SU-DHL-6 (cell line): ENCODE measurements at regions not wholly inside any gene's neighbourhood (a gene's known extent, or its start where the extent isn't known, plus 50 kb on each side); places are given as distances from the start of the nearest gene placed in this dataset.

Experiments used
- H2AFZ ChIP-seq: fragments of 200-600 bp; sonication (generic); 2 replicates; pipeline ENCODE4 v1.6.1; 2014; ENCODE audit warnings: low read depth, mild to moderate bottlenecking, moderate library complexity, mixed read lengths, antibody characterized with exemption, low read length; ENCODE audit not compliant: severe bottlenecking
- H3F3A ChIP-seq: fragments of 200-600 bp; shearing (Covaris generic); 2 replicates; pipeline ENCODE4 v1.6.0; 2016; ENCODE audit warnings: antibody characterized with exemption, mild to moderate bottlenecking; ENCODE audit not compliant: insufficient read depth
- H3K27ac ChIP-seq: fragments of 200-600 bp; sonication (generic); 2 replicates; pipeline ENCODE4 v1.5.1; 2016; ENCODE audit warnings: low read depth, mild to moderate bottlenecking, low read length, moderate library complexity, mixed read lengths
- H3K27me3 ChIP-seq: fragments of 200-600 bp; sonication (generic), shearing (Covaris generic); 2 replicates; pipeline ENCODE4 v1.6.0; 2014; ENCODE audit warnings: mild to moderate bottlenecking, low read length
- H3K36me3 ChIP-seq: fragments of 200-600 bp; sonication (generic); 2 replicates; pipeline ENCODE4 v1.6.1; 2014; ENCODE audit warnings: mild to moderate bottlenecking, low read length, mixed read lengths
- H3K4me2 ChIP-seq: fragments of 300-600, 200-600 bp; shearing (Covaris generic), sonication (generic); 2 replicates; pipeline ENCODE4 v1.6.0; 2014; ENCODE audit warnings: low read length, low read depth, mild to moderate bottlenecking; ENCODE audit not compliant: poor library complexity, severe bottlenecking
- H3K4me3 ChIP-seq: fragments of 200-600 bp; sonication (generic); 2 replicates; pipeline ENCODE4 v1.5.1; 2014; ENCODE audit warnings: antibody characterized with exemption, low read length, mild to moderate bottlenecking, mixed read lengths; ENCODE audit not compliant: insufficient read depth, poor library complexity, severe bottlenecking
- H3K79me2 ChIP-seq: fragments of 200-600 bp; sonication (generic); 2 replicates; pipeline ENCODE4 v1.6.1; 2014; ENCODE audit warnings: mild to moderate bottlenecking, low read length, moderate library complexity; ENCODE audit not compliant: insufficient read depth
- H3K9ac ChIP-seq: fragments of 200-600 bp; sonication (generic); 2 replicates; pipeline ENCODE4 v1.7.0; 2014; ENCODE audit warnings: mild to moderate bottlenecking, low read length
- H3K9me2 ChIP-seq: fragments of 200-600 bp; sonication (generic); replicated peaks from 2 replicates; pipeline ENCODE4 v1.6.1; 2014; ENCODE audit warnings: low read length; ENCODE audit not compliant: insufficient read depth
- H3K9me3 ChIP-seq: fragments of 200-600 bp; sonication (generic); 2 replicates; pipeline ENCODE4 v1.6.1; 2014; ENCODE audit warnings: low read length, mixed read lengths; ENCODE audit not compliant: insufficient read depth
- H4K20me1 ChIP-seq: fragments of 200-600 bp; sonication (generic); 2 replicates; pipeline ENCODE4 v1.6.1; 2014; ENCODE audit warnings: low read depth, mild to moderate bottlenecking, antibody characterized with exemption, low read length, moderate library complexity, mixed read lengths
- CTCF ChIP-seq: fragments of 200-600 bp; sonication (generic); IDR thresholded peaks from one replicate; pipeline ENCODE4 v1.5.1; 2017; ENCODE audit warnings: antibody characterized with exemption, mild to moderate bottlenecking, low read length, moderate library complexity; ENCODE audit not compliant: insufficient read depth, poor library complexity, severe bottlenecking
- EZH2phosphoT487 ChIP-seq: fragments of 200-600 bp; sonication (generic), shearing (Covaris generic); conservative IDR thresholded peaks from 2 replicates; pipeline ENCODE4 v1.6.1; 2018; ENCODE audit warnings: mild to moderate bottlenecking, antibody characterized with exemption, low read length, moderate library complexity, mixed read lengths

DNA sequence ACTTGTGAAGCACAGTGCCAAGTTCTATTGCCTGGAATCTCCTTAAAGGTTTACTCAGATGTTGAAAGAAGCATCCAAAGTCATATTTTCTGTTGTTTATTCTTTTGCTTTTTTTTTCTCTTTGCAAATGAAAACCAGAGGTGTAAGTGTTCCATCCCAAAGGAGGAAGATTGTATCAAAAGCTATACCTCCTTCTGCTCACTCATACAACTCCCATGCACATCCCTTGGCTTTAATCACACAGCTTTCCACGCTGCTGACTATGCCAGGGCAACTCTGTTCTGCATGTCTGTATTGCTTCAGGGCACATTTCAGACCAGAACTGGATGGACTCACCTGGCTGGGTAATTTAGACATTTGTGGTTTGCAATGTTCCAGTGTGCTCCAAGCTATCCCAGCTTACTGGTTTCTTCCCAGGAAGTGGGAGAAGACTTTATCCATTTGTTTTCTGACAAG lies 399.6 kb upstream of the TBL1XR1 start:
- Histone ChIP-seq H3K27ac (no peak overlapping the region), H3K4me3 (no peak overlapping the region), H3K9ac (no peak overlapping the region), H3K36me3 (no peaks in the 10 kb centered on the region), H3K27me3 (no peaks in the 10 kb centered on the region), H3K9me2 (no peaks in the 10 kb centered on the region), H2AFZ (peak overlapping the region; percentile 75), H3K79me2 (no peaks in the 10 kb centered on the region), H3K9me3 (no peaks in the 10 kb centered on the region), H3F3A (no peaks in the 10 kb centered on the region), H3K4me2 (no peak overlapping the region), H4K20me1 (no peaks in the 10 kb centered on the region)
- TF ChIP-seq CTCF, result no peak
- TF ChIP-seq EZH2phosphoT487, result no peak

DNA sequence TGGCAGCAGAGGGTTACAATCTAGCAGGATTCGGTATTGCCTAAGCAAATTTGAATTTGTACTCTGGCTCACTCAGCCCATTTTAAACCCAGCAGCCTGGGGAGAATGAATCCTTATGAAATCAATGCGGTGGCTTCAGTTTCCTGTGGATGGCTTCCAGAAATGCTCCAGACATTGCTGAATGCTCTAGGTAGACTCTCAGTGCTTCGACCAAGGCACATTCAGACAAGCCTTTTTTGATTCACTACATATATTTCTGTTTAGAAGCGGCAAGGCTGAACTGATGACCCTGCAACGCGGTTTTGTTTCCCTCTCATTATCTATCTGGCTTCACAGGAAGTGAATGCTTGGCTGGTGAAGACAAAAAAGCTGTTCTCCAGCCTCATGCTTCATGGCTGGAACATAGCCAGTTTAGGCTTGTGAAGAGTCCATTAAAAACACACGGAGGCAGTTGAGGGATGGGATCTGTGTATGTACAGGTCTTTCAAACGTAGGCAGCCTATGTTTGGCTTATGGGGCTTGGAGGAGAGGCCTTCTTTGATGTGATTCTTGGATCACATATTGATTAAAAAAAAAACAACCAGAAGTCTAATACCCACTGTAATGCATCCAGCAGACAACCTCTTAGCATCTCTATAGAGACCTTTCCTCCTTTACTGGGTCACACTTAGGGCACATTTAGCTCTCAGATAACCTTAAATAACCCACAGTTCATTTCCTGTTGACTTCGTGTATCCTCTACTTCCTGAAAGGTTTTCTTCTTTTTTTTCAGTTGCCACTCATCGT lies 400.2 kb upstream of the TBL1XR1 start:
- Histone ChIP-seq H3F3A (no peaks in the 10 kb centered on the region), H3K4me3 (no peak overlapping the region), H3K9me3 (no peaks in the 10 kb centered on the region), H2AFZ (peak overlapping the region; percentile 75), H3K4me2 (peak overlapping the region; percentile 46), H3K79me2 (no peaks in the 10 kb centered on the region), H3K27ac (no peak overlapping the region), H3K9me2 (no peaks in the 10 kb centered on the region), H4K20me1 (no peaks in the 10 kb centered on the region), H3K27me3 (no peaks in the 10 kb centered on the region), H3K9ac (peak overlapping the region; percentile 1; the same call in 1 of the 2 replicates), H3K36me3 (no peaks in the 10 kb centered on the region)
- TF ChIP-seq EZH2phosphoT487 (no peak), CTCF (no peak)

- no peak overlapping the region for H3K4me3 ChIP-seq
- H3K27ac ChIP-seq, result no peak overlapping the region
- H2AFZ ChIP-seq, result peak overlapping the region; percentile 75
Observed at GRCh38 chr3:177598097-177598833, 401.0 kb upstream of the TBL1XR1 start.

More at GRCh38 chr3:177598097-177598833, 401.0 kb upstream of the TBL1XR1 start:
- Histone ChIP-seq H3K9ac (no peak overlapping the region), H3K9me2 (no peaks in the 10 kb centered on the region), H3K79me2 (no peaks in the 10 kb centered on the region), H4K20me1 (no peaks in the 10 kb centered on the region), H3K4me2 (peak overlapping the region; percentile 46), H3F3A (no peaks in the 10 kb centered on the region), H3K36me3 (no peaks in the 10 kb centered on the region), H3K27me3 (no peaks in the 10 kb centered on the region), H3K9me3 (no peaks in the 10 kb centered on the region)
- no peak for TF ChIP-seq EZH2phosphoT487
- TF ChIP-seq CTCF, result no peak
